Subcutaneous adipose tissue (tissue), 1 donor: ENCODE measurements at regions not wholly inside any gene's neighbourhood (a gene's known extent, or its start where the extent isn't known, plus 50 kb on each side); places are given as distances from the start of the nearest gene placed in this dataset.

Source experiments
- TF ChIP-seq, protein P1 (sequence below): fragments of 450-650 bp; IDR thresholded peaks from one replicate; pipeline ENCODE4 v1.5.1; 2016; ENCODE audit warnings: low read depth, mild to moderate bottlenecking, control low read depth, antibody characterized with exemption, moderate library complexity

DNA sequence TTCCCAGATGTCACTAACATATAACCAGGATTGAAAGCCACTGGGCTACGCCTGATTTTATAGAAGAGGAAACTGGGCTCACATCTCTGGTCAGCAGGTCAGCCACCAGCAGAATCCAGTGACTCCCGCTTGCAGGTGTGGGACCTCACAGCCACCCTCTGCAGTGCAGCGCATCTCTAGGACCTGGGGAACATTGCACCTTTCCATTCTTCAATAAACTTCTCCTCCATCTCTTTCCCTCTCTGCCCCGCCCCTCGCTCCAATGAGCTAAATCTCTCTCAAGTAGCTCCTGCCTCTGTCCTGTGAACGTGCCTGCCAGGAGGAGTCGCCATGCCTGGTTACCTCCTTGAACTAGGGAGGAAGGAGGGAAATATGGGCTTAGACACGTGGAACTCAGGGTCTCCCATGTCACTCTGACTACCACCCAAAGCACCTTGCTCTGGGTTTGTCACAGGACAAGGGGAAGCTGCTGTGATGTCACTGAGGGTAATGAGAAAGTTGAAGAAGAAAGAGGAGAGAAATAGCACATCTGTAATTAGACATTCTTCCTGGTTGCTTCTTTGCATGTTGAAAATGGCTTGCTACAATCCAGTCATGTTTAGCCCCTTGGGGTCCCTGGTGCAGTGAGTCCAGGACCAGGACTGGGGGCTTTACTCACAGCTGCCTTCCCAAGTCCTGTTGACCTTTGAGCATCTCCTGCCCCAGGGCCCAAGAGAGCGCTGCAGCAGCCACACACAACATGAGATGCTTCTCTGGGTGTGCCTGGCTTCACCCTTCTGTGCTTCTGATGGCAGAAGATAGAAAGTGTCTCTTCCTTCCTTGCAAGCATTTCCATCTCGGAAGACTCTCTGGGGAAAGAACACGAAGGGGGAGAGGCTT is 469.4 kb downstream of the PREX1 start:
- TF ChIP-seq, protein P1, sequence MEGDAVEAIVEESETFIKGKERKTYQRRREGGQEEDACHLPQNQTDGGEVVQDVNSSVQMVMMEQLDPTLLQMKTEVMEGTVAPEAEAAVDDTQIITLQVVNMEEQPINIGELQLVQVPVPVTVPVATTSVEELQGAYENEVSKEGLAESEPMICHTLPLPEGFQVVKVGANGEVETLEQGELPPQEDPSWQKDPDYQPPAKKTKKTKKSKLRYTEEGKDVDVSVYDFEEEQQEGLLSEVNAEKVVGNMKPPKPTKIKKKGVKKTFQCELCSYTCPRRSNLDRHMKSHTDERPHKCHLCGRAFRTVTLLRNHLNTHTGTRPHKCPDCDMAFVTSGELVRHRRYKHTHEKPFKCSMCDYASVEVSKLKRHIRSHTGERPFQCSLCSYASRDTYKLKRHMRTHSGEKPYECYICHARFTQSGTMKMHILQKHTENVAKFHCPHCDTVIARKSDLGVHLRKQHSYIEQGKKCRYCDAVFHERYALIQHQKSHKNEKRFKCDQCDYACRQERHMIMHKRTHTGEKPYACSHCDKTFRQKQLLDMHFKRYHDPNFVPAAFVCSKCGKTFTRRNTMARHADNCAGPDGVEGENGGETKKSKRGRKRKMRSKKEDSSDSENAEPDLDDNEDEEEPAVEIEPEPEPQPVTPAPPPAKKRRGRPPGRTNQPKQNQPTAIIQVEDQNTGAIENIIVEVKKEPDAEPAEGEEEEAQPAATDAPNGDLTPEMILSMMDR = no peak

DNA sequence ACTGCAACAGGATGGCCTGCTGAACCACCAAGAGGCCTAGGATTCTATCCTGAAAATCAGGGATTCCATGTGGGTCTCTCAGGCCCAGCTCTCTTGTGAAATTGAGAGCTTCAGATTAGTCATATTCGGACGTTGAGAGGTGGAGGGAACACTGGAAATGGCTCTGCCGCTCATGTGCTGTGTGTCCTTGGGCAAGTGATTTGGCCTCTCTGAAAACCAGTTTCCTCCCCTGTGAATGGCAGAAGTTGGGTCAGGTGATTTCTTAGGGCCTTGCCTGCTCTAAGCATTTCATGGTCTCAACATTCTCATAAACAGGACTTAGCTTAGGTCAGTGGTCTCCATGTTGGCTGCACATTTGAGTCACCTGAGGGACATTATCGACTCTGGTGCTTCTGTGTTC is 470.1 kb downstream of the PREX1 start:
- TF ChIP-seq, protein P1 = no peak

- TF ChIP-seq, protein P1 = no peak
Measured at GRCh38 chr20:48354903-48355302, 472.9 kb downstream of the PREX1 start.

DNA sequence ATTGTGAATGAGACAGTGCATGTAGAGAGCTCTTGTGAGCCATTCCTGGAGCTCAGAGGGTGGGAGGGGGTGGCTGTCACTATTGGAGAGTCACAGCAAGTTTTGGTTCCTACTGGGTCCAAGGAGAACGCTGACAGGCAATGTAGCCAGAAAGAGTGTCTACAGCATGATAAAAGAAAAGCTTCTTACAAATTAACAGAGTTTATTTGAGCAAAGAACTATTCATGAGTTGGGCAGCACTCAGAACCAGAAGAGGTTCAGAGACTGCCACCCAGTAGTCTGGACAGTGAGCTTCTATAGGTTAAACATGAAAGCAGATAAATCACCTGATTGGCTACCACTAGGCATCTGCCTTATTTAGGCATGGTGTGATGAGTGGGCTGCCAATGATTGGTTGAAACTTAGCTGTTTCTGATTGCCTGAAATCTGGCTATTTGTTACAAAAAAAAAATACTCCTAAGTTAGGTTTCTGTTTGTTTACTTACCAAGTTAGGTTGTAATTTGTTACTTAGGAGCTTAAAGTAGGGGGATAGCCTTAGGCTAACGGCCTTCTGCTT is 473.4 kb downstream of the PREX1 start:
- TF ChIP-seq, protein P1 = no peak

- TF ChIP-seq, protein P1 = no peak
Measured at GRCh38 chr20:48352628-48353027, 475.2 kb downstream of the PREX1 start.

- TF ChIP-seq, protein P1 = no peak
Measured at GRCh38 chr20:48352042-48352441, 475.8 kb downstream of the PREX1 start.

GRCh38 chr20:48350313-48350988 is 477.3 kb downstream of the PREX1 start:
- TF ChIP-seq, protein P1 = no peak
